ENCODE measurements at regions not wholly inside any gene's neighbourhood (a gene's known extent, or its start where the extent isn't known, plus 50 kb on each side); places are given as distances from the start of the nearest gene placed in this dataset.

DNA sequence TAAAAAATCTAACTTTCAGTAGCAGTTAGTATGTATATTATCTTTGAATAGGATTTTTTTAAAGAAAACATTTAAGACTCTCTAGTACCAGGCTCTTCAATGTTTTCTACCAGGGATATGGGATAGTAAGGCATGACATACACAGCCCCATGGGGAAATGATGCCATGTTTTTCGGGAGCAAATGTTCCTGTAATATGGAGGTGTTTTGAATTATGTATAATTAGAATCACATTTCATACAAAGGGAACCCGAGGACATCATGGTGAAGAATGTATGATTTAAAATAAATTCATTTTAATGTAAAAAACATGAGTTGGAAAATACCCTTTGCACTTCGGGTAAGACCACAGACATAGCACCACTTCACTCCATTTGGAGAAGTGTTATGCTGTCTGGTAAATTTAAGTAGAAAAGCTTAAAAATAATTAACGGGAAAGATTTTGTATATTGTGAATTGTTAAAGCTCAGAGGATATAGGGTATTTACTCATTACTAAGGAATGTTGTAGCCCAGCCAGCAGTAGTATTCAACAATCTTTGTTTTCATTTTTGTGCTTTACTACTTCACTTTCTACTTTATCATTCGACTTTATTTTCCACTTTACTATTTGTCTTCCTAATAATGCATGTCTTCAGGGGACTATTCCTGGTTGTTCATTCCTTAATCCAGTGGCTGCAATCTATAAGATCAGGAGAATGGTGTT lies 2050.7 kb downstream of the ARAP2 start:
- DNase-seq (ENCODE audit: low spot score), result no peak
- no peak for ATAC-seq (ENCODE audit: low FRiP score)
- TF ChIP-seq, protein P1, sequence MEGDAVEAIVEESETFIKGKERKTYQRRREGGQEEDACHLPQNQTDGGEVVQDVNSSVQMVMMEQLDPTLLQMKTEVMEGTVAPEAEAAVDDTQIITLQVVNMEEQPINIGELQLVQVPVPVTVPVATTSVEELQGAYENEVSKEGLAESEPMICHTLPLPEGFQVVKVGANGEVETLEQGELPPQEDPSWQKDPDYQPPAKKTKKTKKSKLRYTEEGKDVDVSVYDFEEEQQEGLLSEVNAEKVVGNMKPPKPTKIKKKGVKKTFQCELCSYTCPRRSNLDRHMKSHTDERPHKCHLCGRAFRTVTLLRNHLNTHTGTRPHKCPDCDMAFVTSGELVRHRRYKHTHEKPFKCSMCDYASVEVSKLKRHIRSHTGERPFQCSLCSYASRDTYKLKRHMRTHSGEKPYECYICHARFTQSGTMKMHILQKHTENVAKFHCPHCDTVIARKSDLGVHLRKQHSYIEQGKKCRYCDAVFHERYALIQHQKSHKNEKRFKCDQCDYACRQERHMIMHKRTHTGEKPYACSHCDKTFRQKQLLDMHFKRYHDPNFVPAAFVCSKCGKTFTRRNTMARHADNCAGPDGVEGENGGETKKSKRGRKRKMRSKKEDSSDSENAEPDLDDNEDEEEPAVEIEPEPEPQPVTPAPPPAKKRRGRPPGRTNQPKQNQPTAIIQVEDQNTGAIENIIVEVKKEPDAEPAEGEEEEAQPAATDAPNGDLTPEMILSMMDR (IDR thresholded peaks at IDR 0.05), result no peak

DNA sequence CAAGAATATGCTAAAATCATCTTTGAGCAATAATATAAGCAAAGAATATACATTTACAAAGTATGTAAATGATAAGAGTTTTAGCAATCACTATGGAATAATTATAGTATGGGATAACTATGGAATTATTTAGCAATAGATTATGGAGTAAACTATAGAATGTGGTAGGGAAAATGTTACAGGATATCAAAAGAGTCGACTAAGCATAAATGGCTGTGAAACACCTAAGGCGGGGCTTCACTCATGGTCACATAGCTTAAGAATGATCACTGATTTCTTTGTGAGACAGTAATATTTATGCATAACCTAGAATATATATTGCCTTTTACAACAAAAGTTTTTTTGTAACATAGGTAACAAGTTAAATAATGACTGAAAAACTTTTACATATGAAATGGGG lies 2049.7 kb downstream of the ARAP2 start:
- TF ChIP-seq, protein P1 (IDR thresholded peaks at IDR 0.05), result no peak
- DNase-seq (ENCODE audit: low spot score), result no peak

DNA sequence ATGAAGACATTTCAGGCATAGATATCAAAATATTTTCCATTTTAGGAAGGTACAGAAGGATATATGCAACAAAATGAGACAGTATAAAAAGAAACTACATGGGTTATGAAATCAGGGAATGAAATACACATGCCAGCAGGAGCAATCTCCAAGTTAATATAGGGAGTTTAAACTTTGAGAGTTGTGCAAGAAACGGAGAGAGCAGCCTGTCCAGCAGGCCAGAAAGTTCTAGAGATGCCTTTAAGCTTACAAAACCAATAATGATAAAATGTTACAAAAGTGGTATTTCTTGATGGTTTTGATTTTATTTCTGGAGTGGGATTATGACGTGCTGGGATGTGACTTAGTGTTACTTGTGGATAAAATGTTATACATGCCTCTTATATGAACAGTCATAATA lies 2047.9 kb downstream of the ARAP2 start:
- ATAC-seq (ENCODE audit: low FRiP score) (no peak), DNase-seq (ENCODE audit: low spot score) (no peak)
- TF ChIP-seq, protein P1 (IDR thresholded peaks at IDR 0.05), result no peak

More for the DNA sequence above, 2049.7 kb downstream of the ARAP2 start:
- no peak for ATAC-seq (ENCODE audit: low FRiP score)

DNA sequence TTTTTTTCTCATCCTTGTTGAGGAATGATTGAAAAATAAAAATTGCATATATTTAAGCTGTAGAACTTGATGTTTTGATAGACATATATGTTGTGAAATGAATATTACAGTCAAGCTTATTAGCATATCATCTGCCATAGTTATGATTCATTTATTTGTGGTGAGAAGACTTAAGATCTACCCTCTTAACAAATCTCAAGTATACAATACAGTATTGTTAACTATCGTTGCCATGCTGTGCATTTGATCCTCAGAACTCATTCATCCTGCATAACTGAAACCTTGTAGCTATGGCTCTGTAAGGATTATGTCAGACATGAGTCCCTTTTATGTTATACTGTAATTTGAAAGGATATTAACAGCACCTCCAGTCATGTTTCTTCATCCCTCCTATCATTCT lies 2045.3 kb downstream of the ARAP2 start:
- TF ChIP-seq, protein P1 (IDR thresholded peaks at IDR 0.05), result no peak
- ATAC-seq (ENCODE audit: low FRiP score), result no peak

DNA sequence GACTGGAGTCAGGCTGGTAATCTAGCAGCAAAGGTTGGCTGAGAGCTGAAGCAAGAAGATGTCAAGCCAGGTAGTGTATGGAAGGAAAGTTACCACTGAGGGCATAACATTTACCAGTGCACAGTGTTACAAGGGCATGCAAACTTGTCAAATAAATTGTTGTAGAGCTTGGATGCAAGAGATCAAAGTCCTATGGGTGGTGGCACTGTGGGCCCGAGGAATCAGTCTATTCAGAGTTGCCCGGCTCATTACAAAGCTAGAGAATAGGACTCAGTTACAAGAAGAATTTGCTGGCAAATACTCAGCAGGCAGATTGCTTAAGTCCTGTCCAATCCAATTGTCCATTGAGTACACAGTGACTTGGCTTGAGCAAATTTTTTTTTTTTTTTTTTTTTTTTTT lies 2043.8 kb downstream of the ARAP2 start:
- TF ChIP-seq, protein P1 (IDR thresholded peaks at IDR 0.05), result no peak
- DNase-seq (ENCODE audit: low spot score) (no peak), ATAC-seq (ENCODE audit: low FRiP score) (no peak)

More for the DNA sequence above, 2045.3 kb downstream of the ARAP2 start:
- no peak for DNase-seq (ENCODE audit: low spot score)

DNA sequence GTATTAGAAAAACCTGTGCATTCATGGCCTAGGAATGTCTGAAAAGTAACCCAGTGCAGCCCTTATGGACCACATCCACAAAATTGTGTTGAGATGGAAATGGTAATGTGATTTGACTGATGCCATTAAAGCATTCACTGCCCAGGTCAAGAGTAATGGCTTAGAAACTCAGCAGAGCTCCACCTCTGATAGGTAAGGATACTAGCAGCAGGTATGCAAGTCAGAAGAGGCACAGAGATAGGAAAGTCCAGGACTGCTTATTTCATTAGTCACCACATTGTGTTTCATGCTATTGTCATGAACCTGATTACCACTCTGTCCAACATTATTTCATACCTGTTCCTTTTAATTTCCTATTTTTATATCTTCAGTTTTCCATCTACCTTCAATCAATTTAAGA lies 2042.2 kb downstream of the ARAP2 start:
- ATAC-seq (ENCODE audit: low FRiP score) (no peak), DNase-seq (ENCODE audit: low spot score) (no peak)
- TF ChIP-seq, protein P1 (IDR thresholded peaks at IDR 0.05), result no peak

DNA sequence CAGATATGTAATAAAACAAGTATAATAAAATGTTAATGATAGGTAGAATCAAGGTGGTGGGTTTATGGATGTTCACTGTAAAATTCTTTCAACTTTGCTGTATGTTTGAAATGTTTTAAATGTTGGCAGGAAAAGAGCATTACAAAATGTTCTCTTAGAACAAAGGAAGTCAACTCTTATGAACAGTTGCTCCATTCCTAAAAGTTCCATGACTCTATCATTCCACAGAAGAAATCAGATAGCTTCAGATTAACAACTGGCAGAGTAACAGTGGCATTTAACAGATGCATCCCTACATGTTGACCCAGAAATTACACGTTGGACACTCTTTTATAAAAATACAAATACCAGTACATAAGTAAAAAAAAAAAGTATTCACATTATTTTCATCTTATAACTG lies 2023.7 kb downstream of the ARAP2 start:
- ATAC-seq (ENCODE audit: low FRiP score) (no peak), DNase-seq (ENCODE audit: low spot score) (no peak)
- TF ChIP-seq, protein P1 (IDR thresholded peaks at IDR 0.05), result no peak

All from omental fat pad (tissue), 3 donors.